SJSA1 (cell line): ENCODE measurements at regions not wholly inside any gene's neighbourhood (a gene's known extent, or its start where the extent isn't known, plus 50 kb on each side); places are given as distances from the start of the nearest gene placed in this dataset.

ENCODE experiments used
- DNase-seq, 2 experiments: peaks; one replicate each; pipeline ENCODE4 v3.0.0-alpha.2; 2015 to 2020; ENCODE audit warnings: low spot score in 2 of 2, low read depth in 1 of 2
- H3K27ac ChIP-seq: fragments of 250-450 bp; sonication (Bioruptor Pico); 2 replicates; pipeline ENCODE4 v1.5.1; 2020; ENCODE audit warnings: mild to moderate bottlenecking, moderate library complexity
- H3K27me3 ChIP-seq: fragments of 250-450 bp; sonication (Bioruptor Pico); replicated peaks from 2 replicates; pipeline ENCODE4 v1.5.1; 2020; ENCODE audit warnings: mild to moderate bottlenecking, moderate library complexity
- H3K36me3 ChIP-seq: fragments of 250-450 bp; sonication (Bioruptor Pico); 2 replicates; pipeline ENCODE4 v1.5.1; 2020; ENCODE audit warnings: mild to moderate bottlenecking
- H3K4me1 ChIP-seq: fragments of 250-450 bp; sonication (Bioruptor Pico); replicated peaks from 2 replicates; pipeline ENCODE4 v1.6.1; 2021; ENCODE audit warnings: mild to moderate bottlenecking
- H3K4me3 ChIP-seq: fragments of 250-450 bp; sonication (Bioruptor Pico); 2 replicates; pipeline ENCODE4 v1.5.1; 2020; ENCODE audit warnings: mild to moderate bottlenecking
- H3K9me3 ChIP-seq: fragments of 250-450 bp; sonication (Bioruptor Pico); replicated peaks from 2 replicates; pipeline ENCODE4 v1.5.1; 2020; ENCODE audit warnings: mild to moderate bottlenecking

DNA sequence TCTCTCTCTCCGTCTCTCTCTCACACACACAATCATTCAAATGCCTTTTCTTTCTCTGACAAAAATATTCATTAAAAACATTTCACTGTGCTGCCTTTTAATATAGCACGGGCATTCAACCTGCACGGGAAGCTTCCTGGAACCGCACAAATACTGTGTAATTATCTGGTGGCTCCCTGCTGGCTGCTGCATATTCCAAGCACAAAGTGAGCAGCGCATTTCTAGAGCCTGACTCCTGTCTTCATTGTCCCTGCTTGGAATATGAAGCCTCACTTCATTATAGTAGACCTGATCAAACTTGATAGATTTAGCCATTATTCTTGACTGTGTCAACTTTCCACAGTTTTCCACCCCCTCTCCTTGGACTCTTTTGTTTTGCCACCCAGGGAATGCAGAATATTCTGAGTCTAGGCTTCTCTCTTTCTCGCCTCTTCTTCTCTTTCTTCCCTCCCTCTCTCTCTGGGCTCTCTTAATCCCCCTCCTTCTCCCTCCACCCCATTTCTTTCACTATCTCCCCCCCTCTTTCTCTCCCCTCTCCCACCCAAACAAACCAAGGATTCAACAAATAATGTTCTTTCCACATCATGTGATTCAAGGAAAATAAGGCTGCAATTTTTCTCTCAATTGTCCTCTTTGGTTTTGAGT is 672.1 kb upstream of the FANCL start:
- no peak for DNase-seq
- H3K4me3 ChIP-seq = no peak overlapping the region
- no peak overlapping the region for H3K27ac ChIP-seq
- H3K27me3 ChIP-seq = no peaks in the 10 kb centered on the region
- no peaks in the 10 kb centered on the region for H3K9me3 ChIP-seq
- H3K36me3 ChIP-seq = no peaks in the 10 kb centered on the region
- peaks cover 13% of the 10 kb centered on the region for H3K4me1 ChIP-seq

DNA sequence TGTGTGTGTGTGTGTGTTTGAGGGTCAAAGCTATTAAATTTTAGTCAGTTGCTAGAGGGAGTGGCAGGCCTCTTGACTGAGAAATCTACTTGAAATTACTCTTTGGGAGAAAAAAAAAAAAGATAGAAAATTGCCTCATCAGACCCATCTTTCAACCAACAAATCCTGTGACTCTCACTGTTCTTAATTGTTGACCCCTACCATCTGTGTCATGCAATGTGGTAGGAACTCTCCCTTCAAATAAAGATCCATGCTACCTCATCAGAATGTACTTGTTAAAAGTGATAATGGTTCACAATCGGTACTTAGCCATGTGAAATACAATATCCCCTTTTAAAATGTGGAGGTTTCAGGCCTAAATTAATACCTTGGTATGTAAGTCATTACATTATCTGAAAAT is 670.8 kb upstream of the FANCL start:
- Histone ChIP-seq H3K27me3 (no peaks in the 10 kb centered on the region), H3K36me3 (no peaks in the 10 kb centered on the region), H3K4me1 (peaks cover 6% of the 10 kb centered on the region; the same call in 1 of the 2 replicates), H3K9me3 (no peaks in the 10 kb centered on the region), H3K27ac (no peak overlapping the region), H3K4me3 (no peak overlapping the region)
- DNase-seq = no peak

DNA sequence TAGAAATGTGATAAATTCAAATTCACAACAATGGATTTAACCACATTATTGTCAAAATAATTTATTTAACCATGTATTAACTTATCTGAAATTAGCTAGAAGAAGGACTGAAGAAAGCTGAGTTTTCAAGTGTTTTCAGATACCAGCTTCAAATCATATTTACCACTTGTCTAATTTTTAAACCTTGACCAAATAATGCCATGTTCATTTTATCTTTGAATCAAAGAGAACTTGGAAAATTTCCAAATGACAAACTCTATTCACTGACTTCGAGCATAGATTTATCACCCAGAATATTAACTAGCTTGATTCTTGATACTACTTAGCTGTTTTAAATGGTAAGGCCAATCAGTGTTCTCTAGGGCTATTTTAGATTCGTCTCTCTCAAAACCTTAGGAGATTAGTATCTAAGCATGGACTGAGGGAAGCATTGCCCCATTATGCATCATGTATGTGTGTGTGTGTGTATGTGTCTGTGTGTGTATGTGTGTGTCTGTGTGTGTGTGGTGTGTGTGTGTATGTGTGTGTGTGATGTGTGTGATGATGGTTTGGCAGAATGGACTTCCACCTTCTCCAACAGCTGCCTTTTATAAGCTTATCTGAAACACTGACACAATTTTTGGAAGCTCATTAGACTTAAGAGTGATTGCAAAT is 667.5 kb upstream of the FANCL start:
- no peaks in the 10 kb centered on the region for H3K27me3 ChIP-seq
- DNase-seq = no peak

DNA sequence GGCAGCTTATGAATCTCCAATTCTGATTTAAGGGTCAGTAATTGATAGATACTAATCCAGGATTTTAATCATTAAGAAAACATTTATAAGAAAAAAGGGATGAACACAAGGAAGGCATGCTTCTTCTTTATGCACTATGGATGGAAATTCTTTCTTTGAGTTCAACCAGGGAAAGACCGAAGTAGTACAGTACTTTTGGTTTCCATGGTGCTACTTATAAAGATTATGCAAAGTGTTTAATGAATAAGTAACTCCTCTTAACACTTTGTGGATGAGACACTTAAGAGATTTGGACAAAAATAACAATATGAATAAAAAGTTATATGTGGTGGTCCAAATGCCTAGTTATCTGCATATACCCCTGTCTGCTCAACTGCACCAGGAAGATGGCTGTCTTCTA is 666.5 kb upstream of the FANCL start:
- Histone ChIP-seq H3K9me3 (no peaks in the 10 kb centered on the region), H3K27me3 (no peaks in the 10 kb centered on the region), H3K36me3 (no peaks in the 10 kb centered on the region), H3K4me3 (no peak overlapping the region), H3K4me1 (peaks cover 5% of the 10 kb centered on the region), H3K27ac (no peak overlapping the region)
- DNase-seq = no peak

More for the DNA sequence above, 667.5 kb upstream of the FANCL start:
- H3K27ac ChIP-seq = no peak overlapping the region
- H3K36me3 ChIP-seq = no peaks in the 10 kb centered on the region
- no peaks in the 10 kb centered on the region for H3K9me3 ChIP-seq
- H3K4me3 ChIP-seq = no peak overlapping the region
- H3K4me1 ChIP-seq = peaks cover 11% of the 10 kb centered on the region

DNA sequence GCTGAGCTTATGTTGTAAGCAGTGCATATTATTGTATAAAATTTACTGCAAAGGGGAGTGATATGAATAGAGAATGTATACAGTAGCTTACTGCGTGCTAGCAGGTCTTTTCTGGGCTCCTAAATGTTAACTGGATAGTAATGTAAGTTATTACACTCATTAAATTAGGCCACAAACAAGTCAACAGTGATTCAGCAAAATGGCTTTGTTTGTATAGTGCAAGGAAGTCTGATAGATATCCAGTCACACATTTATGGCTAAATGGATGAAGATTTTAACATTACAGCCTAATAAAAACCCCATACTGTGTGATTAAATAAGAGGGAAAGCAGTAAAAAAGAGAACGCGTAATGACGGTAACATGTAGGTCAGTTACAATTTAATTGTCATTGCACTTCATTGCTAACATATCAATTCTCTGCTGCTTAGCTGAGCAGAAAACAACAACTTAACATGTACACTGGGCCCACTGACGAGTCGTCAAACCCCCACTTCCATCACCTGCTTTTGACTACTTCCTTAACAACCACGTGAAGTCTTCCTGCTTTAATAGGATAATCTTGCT is 665.0 kb upstream of the FANCL start:
- H3K4me3 ChIP-seq = no peak overlapping the region
- DNase-seq = no peak
- no peaks in the 10 kb centered on the region for H3K9me3 ChIP-seq
- H3K27ac ChIP-seq = no peak overlapping the region
- no peaks in the 10 kb centered on the region for H3K36me3 ChIP-seq
- H3K4me1 ChIP-seq = peaks cover 5% of the 10 kb centered on the region
- H3K27me3 ChIP-seq = no peaks in the 10 kb centered on the region

DNA sequence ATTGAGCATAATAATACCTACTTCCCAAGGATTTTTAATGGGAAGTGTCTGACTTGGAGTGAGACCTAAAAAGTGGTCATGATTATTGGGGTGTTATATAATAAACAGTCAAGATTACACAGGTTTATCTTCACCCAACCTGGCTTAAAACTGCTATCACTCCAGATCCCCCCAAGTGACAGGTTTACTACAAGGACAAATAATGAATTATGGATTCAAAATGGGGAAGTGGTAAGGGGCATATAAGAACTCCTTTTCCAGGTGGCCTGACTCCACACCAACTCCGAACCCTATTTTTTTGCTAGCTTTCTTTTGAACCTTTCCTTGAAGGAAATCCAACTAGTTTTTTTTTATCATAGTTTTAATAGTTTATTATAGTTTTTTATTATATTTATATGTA is 663.0 kb upstream of the FANCL start:
- no peak overlapping the region for H3K4me3 ChIP-seq
- H3K36me3 ChIP-seq = no peaks in the 10 kb centered on the region
- H3K9me3 ChIP-seq = no peaks in the 10 kb centered on the region
- H3K4me1 ChIP-seq = peaks cover 18% of the 10 kb centered on the region
- H3K27me3 ChIP-seq = no peaks in the 10 kb centered on the region
- DNase-seq = no peak
- no peak overlapping the region for H3K27ac ChIP-seq

DNA sequence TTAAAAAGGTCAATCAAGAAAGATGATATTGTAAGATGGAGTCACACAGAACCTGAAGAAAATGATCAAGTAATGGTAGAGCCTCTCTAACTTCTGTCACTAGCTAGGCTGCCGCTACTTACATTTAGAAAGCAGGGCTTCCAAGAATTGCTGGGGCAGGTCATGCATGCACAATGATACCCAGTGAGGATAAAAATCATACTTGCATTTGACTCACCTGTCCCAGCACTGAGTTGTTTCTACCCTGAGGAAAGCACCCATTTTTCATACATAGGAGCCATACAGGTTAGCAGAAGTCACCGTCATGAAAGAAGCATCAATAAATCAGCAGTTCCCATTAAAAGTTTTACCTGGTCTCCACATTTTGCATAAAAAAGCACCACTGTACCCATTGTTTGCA is 662.3 kb upstream of the FANCL start:
- H3K4me1 ChIP-seq = peaks cover 20% of the 10 kb centered on the region
- H3K27ac ChIP-seq = no peak overlapping the region
- no peak for DNase-seq
- H3K36me3 ChIP-seq = no peaks in the 10 kb centered on the region
- H3K4me3 ChIP-seq = no peak overlapping the region
- no peaks in the 10 kb centered on the region for H3K27me3 ChIP-seq
- no peaks in the 10 kb centered on the region for H3K9me3 ChIP-seq

DNA sequence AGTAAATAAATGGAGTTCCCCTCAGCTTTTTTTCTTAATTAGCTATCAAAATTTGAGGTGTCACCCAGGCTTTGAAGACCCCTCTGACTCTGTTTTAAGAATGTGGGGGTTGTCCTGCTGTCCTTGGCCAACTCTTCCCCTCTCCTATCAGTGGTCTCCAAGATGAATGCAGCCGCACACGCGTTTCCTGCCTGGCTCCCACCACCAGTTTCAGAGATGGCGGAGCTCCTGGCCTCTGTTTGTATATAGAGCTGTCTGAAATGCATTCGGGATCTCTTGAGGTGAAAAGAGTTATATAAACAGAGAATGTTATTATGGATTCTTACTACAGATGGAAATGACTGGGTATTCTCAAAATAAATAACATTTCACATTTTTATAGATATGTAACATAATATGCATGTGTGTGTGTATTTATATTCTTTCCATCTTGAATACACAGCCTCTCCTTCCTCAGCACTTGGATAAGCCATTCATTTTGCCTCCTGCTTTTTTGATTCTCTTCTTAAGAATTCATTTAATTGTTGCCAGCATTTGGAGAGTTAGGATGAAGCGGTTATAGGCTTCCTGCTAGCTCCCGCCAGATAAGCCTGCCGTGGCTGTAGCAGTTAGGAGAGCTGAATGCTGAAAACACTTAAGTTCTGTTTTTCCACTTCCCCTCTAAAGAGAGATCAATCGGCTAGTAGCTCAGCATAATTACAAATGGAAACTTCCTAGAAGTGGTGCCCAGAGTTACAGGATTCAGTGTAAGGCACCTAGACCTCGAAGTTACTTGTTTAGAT is 659.3 kb upstream of the FANCL start:
- no peak for DNase-seq
- H3K27ac ChIP-seq = peak overlapping the region; percentile 47
- no peak overlapping the region for H3K4me3 ChIP-seq
- no peaks in the 10 kb centered on the region for H3K27me3 ChIP-seq
- H3K36me3 ChIP-seq = no peaks in the 10 kb centered on the region
- peaks cover 15% of the 10 kb centered on the region for H3K4me1 ChIP-seq
- no peaks in the 10 kb centered on the region for H3K9me3 ChIP-seq

DNA sequence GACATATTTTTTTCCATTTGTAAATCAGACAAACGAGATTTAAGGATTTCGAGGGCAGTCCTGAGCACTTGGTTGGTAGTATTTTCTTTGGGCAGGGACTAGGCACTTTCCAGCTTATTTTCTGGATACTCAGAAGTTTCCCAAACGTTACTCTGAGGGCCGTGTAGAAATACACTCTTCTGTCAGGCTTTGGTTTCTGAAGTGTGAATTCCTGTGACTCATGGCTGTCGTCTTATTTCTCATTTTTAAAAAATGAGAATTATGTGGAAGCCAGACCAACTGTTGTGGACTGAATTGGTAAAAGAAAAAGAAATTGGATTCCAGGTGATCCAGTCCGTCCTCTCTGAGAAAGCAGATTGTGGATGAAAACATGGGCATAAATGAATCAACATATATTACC is 658.6 kb upstream of the FANCL start:
- no peak overlapping the region for H3K4me3 ChIP-seq
- peaks cover 15% of the 10 kb centered on the region for H3K4me1 ChIP-seq
- H3K36me3 ChIP-seq = no peaks in the 10 kb centered on the region
- no peaks in the 10 kb centered on the region for H3K27me3 ChIP-seq
- H3K27ac ChIP-seq = peak overlapping the region; percentile 47
- no peaks in the 10 kb centered on the region for H3K9me3 ChIP-seq
- DNase-seq = peak in 1 of 2 experiments; percentile 30

DNA sequence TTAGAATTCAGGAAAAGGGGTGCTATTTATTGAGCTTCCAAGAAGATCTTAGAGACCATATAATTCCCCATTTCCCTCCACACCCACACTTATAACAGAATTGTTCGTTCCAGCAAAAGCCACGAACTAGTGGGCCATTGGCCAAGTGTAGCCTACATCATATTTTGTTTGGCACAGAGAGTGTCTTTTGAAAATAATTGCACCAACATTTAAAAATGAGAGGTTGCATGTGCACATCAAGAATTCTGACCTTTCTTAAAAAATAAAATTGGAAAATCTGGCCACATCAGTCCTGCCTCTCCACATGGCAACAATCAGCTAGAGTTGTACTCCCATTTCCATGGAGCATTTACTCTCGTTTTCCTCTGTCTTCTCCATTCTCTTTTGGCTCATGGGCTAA is 655.5 kb upstream of the FANCL start:
- DNase-seq = no peak
- no peaks in the 10 kb centered on the region for H3K27me3 ChIP-seq
- no peak overlapping the region for H3K27ac ChIP-seq
- peaks cover 15% of the 10 kb centered on the region for H3K4me1 ChIP-seq
- H3K9me3 ChIP-seq = no peaks in the 10 kb centered on the region
- H3K36me3 ChIP-seq = no peaks in the 10 kb centered on the region
- H3K4me3 ChIP-seq = no peak overlapping the region

DNA sequence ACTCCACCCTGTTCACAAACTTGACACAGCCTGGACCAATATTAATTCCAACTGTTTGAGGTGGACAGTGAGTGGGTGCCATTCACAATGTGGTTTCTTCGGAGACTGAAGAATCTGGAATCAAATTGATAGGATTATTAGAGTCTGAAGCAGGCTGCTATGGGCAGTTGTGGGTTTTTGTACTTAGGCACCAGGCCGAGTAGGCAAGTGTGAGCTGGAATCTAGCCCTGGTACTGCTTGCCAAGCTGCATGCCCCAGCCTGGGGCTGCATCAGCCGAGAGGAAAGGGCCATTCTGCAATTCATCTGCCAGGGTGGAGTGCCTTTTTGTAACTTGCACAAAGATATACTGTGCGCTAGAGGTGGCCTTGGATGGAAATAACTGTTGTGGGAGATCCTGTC is 654.7 kb upstream of the FANCL start:
- no peak for DNase-seq
- Histone ChIP-seq H3K4me3 (no peak overlapping the region), H3K27me3 (no peaks in the 10 kb centered on the region), H3K36me3 (no peaks in the 10 kb centered on the region), H3K27ac (no peak overlapping the region), H3K4me1 (peaks cover 15% of the 10 kb centered on the region), H3K9me3 (no peaks in the 10 kb centered on the region)

DNA sequence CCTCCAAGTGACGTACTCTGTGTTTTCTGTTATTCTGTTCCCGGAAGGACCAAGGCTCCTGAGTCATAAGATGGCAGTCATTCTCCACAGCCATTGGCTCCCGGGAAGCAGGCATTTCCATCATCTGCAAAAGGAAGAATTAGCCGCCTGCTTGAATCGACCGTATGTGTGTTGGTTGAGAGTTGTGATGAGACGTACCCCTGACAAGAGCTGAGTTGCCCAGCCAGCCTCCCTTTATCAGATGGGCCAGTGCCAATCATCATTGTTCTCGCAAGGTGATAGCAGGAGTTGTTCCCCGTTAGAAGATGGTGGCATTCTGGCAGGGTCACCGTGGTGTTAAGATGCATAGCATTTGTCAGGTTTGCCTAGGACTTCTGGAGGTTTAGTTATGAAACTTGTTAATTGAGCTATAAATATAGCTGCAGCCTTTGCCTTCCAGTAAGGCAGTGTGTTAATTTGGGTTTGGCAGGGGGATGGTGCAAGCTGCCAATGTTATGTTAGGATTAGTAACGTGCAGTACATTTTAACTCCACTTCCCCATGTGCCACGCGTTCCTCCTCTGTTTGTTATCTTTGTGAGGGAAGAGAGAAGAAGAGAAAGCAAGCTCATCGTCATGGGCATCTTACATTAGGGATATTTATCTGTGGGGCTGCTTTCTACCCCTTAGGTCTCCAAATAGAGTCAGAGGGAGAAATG is 652.7 kb upstream of the FANCL start:
- no peak overlapping the region for H3K4me3 ChIP-seq
- H3K27ac ChIP-seq = no peak overlapping the region
- H3K27me3 ChIP-seq = no peaks in the 10 kb centered on the region
- no peaks in the 10 kb centered on the region for H3K36me3 ChIP-seq
- no peak for DNase-seq
- no peaks in the 10 kb centered on the region for H3K4me1 ChIP-seq
- H3K9me3 ChIP-seq = no peaks in the 10 kb centered on the region

DNA sequence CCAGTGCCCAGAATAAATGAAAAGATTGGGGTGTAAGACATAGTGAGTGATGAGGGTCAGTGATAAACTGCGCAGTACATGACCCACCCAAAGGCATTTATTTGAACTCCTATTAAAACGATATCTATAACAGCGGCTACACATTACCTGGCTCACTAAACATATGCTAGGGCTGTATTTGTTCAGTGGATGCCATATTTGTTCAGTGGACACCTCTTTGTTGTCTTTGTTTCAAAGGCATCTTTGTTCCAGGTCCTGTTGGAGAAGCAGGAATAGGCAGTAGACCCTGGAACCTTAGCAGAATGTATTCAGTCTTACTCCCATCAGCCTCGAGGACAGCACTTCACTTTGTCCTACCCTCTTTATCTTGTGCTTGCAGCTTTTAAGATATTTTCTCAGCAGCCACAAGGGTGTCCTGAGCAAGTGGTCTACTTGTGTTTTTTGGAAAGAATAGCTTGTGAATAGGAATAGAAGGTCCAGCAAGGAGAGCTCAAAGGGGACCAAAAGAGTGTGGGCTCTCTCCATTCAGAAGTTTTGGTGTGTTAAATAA is 650.8 kb upstream of the FANCL start:
- Histone ChIP-seq H3K27ac (no peak overlapping the region), H3K9me3 (no peaks in the 10 kb centered on the region), H3K4me1 (no peaks in the 10 kb centered on the region), H3K36me3 (no peaks in the 10 kb centered on the region), H3K4me3 (no peak overlapping the region), H3K27me3 (no peaks in the 10 kb centered on the region)
- no peak for DNase-seq
